ENCODE measurements at regions not wholly inside any gene's neighbourhood (a gene's known extent, or its start where the extent isn't known, plus 50 kb on each side); places are given as distances from the start of the nearest gene placed in this dataset.

DNA sequence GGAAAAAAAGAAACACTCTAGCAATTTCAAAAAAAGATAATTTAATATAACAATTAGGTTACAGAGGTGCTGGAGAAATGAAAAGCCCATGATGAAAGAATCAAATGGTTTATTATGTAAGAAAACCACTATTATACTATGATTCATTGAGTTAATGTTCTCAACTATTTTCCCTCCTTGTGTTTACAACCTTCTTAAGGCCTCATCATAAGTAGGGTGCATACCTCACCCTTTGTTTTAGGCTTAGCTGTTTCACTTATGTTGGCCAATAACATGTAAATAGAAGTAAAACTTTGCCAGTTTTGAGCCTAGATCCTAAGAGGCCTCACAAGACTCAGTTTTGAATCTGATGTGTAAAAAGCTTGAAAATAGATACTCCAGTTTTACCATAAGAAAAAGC is 418.3 kb upstream of the DDX18 start:
- TF ChIP-seq CTCF (conservative IDR thresholded peaks at IDR 0.05; ENCODE audit: low read length) (no peak), EZH2phosphoT487 (IDR thresholded peaks at IDR 0.05; ENCODE audit: borderline replicate concordance, low read depth, low read length) (no peak)
